Psoas muscle (tissue), 7 donors: ENCODE measurements at regions not wholly inside any gene's neighbourhood (a gene's known extent, or its start where the extent isn't known, plus 50 kb on each side); places are given as distances from the start of the nearest gene placed in this dataset.
"Not testable (repeated sequence)": the region's sequence is repeated elsewhere in the genome, so short reads cannot be mapped to it uniquely, and the experiment has no call there.

Experiments
- ATAC-seq, 4 donors: fragments of 200-7000 bp; cut with Tn5 transposase; one replicate each; pipeline ENCODE4 v1.9.1; 2020; ENCODE audit warnings: moderate library complexity in 3 of 4, mild to moderate bottlenecking in 2 of 4
- DNase-seq, 2 donors: peaks; one replicate each; pipeline ENCODE4 v3.0.0-alpha.2; 2020
- H3K27ac ChIP-seq: fragments of 200-600 bp; one replicate; pipeline ENCODE4 v1.8.0; 2022
- H3K27me3 ChIP-seq, 3 donors: fragments of 200-600 bp in 1 of 3; one replicate each; pipeline versions ENCODE4 v1.6.1 to v1.8.0; 2013 to 2022; ENCODE audit warnings: low read length in 2 of 3, mild to moderate bottlenecking in 2 of 3, moderate library complexity in 1 of 3; ENCODE audit not compliant: insufficient read depth in 3 of 3
- H3K36me3 ChIP-seq, 2 donors: fragments of 200-600 bp in 1 of 2; one replicate each; pipeline versions ENCODE4 v1.6.1 to v1.8.0; 2013 to 2022; ENCODE audit warnings: low read depth in 1 of 2, mild to moderate bottlenecking in 1 of 2, moderate library complexity in 1 of 2; ENCODE audit not compliant: insufficient read depth in 1 of 2
- H3K4me1 ChIP-seq: fragments of 200-600 bp; one replicate; pipeline ENCODE4 v1.8.0; 2022
- H3K4me3 ChIP-seq: fragments of 200-600 bp; one replicate; pipeline ENCODE4 v1.8.0; 2022; ENCODE audit warnings: mild to moderate bottlenecking
- H3K9me3 ChIP-seq: fragments of 200-600 bp; one replicate; pipeline ENCODE4 v1.8.0; 2022
- WGBS, 3 donors: extraction: QIAGEN DNeasy Blood & Tissue Kit; methylation state at CpG; one replicate each; pipeline versions ENCODE4 v1.1.6 to v1.1.7; 2013; 5-methylcytosine and 5-hydroxymethylcytosine counted together
- intact Hi-C, 2 donors: fragments of 100-400 bp; cut with DNase I; formaldehyde crosslinking; loops; one replicate each; pipeline versions ENCODE4 v1.11.0 to v1.14.2; 2022
- TF ChIP-seq, protein P1 (sequence below): fragments of 200-600 bp; IDR thresholded peaks from one replicate; pipeline ENCODE4 v1.8.0; 2022; ENCODE audit warnings: antibody characterized with exemption
- donor health status: healthy with polysubstance abuse.
- donor health status: DM: no; HTN: no; CAD: no; lungs with moderate emphysema.
- donor health status: Bipolar disorder and iron deficiency.
- donor health status: healthy.
- donor health status: DM: yes; HTN: yes; CAD: no.
- donor health status: DM: no; HTN: no; CAD: no.
- donor health status: DM: yes; HTN: yes; CAD: no.

GRCh38 chr3:154835639-154836038 is 244.5 kb upstream of the MME start:
- no peak overlapping the region for H3K4me3 ChIP-seq
- no peak overlapping the region for H3K27ac ChIP-seq
- WGBS, 3 donors, result 65 to 79% (median 69%) methylated on average over 3 of the region's 3 CpGs
- intact Hi-C loops, result no loop called here
- no peaks in the 10 kb centered on the region for H3K9me3 ChIP-seq
- DNase-seq (no peak), ATAC-seq (no peak)
- H3K36me3 ChIP-seq, result no peaks in the 10 kb centered on the region
- TF ChIP-seq, protein P1, sequence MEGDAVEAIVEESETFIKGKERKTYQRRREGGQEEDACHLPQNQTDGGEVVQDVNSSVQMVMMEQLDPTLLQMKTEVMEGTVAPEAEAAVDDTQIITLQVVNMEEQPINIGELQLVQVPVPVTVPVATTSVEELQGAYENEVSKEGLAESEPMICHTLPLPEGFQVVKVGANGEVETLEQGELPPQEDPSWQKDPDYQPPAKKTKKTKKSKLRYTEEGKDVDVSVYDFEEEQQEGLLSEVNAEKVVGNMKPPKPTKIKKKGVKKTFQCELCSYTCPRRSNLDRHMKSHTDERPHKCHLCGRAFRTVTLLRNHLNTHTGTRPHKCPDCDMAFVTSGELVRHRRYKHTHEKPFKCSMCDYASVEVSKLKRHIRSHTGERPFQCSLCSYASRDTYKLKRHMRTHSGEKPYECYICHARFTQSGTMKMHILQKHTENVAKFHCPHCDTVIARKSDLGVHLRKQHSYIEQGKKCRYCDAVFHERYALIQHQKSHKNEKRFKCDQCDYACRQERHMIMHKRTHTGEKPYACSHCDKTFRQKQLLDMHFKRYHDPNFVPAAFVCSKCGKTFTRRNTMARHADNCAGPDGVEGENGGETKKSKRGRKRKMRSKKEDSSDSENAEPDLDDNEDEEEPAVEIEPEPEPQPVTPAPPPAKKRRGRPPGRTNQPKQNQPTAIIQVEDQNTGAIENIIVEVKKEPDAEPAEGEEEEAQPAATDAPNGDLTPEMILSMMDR, result no peak
- H3K27me3 ChIP-seq, result no peaks in the 10 kb centered on the region
- H3K4me1 ChIP-seq, result no peaks in the 10 kb centered on the region

GRCh38 chr3:154834831-154835230 is 245.3 kb upstream of the MME start:
- H3K27me3 ChIP-seq, intact Hi-C loops, H3K4me1 ChIP-seq, ATAC-seq, H3K9me3 ChIP-seq, DNase-seq, H3K4me3 ChIP-seq, H3K27ac ChIP-seq, H3K36me3 ChIP-seq: not testable (repeated sequence)
- 85 to 94% (median 88%) methylated on average over 12 of the region's 12 CpGs for WGBS, 3 donors

- Histone ChIP-seq H3K4me1 (no peaks in the 10 kb centered on the region), H3K9me3 (no peaks in the 10 kb centered on the region), H3K4me3 (no peak overlapping the region), H3K36me3 (no peaks in the 10 kb centered on the region), H3K27me3 (no peaks in the 10 kb centered on the region), H3K27ac (no peak overlapping the region)
- 50 to 71% (median 58%) methylated on average over 2 of the region's 2 CpGs for WGBS, 3 donors
- intact Hi-C loops, result no loop called here
- TF ChIP-seq, protein P1, result no peak
- no peak for ATAC-seq
- DNase-seq, result no peak
Measured at GRCh38 chr3:154829929-154830328, 250.2 kb upstream of the MME start.

- ATAC-seq (no peak), DNase-seq (no peak)
- TF ChIP-seq, protein P1, result no peak
- Histone ChIP-seq H3K4me1 (no peaks in the 10 kb centered on the region), H3K27ac (no peak overlapping the region), H3K27me3 (no peaks in the 10 kb centered on the region), H3K36me3 (no peaks in the 10 kb centered on the region), H3K4me3 (no peak overlapping the region), H3K9me3 (peaks cover 9% of the 10 kb centered on the region)
- intact Hi-C loops, result no loop called here
- WGBS, 3 donors, result 85 to 96% (median 88%) methylated on average over 3 of the region's 3 CpGs
Measured at GRCh38 chr3:154819491-154819890, 260.6 kb upstream of the MME start.

GRCh38 chr3:154818676-154819255 is 261.4 kb upstream of the MME start:
- DNase-seq (no peak), ATAC-seq (no peak)
- Histone ChIP-seq H3K27ac (no peak overlapping the region), H3K4me3 (no peak overlapping the region), H3K9me3 (peaks cover 9% of the 10 kb centered on the region), H3K4me1 (no peaks in the 10 kb centered on the region), H3K36me3 (no peaks in the 10 kb centered on the region), H3K27me3 (no peaks in the 10 kb centered on the region)
- intact Hi-C loops, result no loop called here
- 40 to 52% (median 51%) methylated on average over 2 of the region's 2 CpGs for WGBS, 3 donors
- TF ChIP-seq, protein P1, result no peak

DNA sequence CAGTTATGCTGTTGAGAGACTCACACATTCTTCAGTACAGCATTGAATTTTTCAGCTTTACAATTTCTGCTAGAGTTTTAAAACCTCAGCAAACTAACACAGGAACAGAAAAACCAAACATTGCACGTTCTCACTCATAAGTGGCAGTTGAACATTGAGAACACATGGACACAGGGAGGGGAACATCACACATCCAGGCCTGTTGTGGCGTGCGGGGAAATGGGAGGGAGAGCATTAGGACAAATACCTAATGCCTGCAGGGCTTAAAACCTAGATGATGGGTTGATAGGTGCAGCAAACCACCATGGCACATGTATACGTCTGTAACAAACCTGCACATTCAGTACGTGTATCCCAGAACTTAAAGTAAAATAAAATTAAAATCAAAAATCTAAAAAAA is 270.1 kb upstream of the MME start:
- DNase-seq, H3K9me3 ChIP-seq, H3K27me3 ChIP-seq, H3K4me3 ChIP-seq, H3K27ac ChIP-seq, H3K4me1 ChIP-seq, H3K36me3 ChIP-seq, ATAC-seq, intact Hi-C loops: not testable (repeated sequence)
- WGBS, 3 donors, result 87 to 91% (median 90%) methylated on average over 5 of the region's 5 CpGs
